Central memory CD4-positive, alpha-beta T cell (primary cell): ENCODE measurements at regions not wholly inside any gene's neighbourhood (a gene's known extent, or its start where the extent isn't known, plus 50 kb on each side); places are given as distances from the start of the nearest gene placed in this dataset.
A peak's percentile ranks its signal among the peaks of the same experiment; 100 is the strongest.

Experiments
- DNase-seq: peaks from one replicate; pipeline ENCODE4 v3.0.0; 2022

- DNase-seq = no peak
Observed at GRCh38 chr2:94939349-94939748, 68.1 kb downstream of the TEKT4 start.

- DNase-seq = no peak
Observed at GRCh38 chr2:94947097-94948016, 76.1 kb downstream of the TEKT4 start.

- no peak for DNase-seq
Observed at GRCh38 chr2:94955702-94956101, 69.8 kb upstream of the MAL start.

- peak; percentile 5 for DNase-seq
Observed at GRCh38 chr2:94956797-94957391, 68.6 kb upstream of the MAL start.

- DNase-seq = no peak
Observed at GRCh38 chr2:94958245-94958644, 67.3 kb upstream of the MAL start.

DNA sequence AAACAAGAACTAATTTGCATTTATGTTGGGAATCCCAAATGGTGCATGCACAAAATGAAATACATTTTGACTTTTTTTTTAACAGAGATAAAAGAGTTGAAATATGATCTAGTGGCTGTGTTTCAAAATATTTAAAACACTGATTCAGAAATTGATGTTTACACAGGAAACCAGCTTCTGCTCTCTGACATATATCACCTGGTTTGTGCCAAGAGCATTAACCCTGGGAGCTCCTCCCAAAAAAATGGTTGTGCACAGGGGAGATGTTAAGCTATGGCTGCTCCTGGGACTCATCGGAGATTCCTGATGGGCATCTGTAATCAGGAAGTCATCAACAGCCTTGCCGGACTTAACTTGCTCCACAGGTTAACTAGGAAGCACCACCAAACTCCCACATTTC is 65.2 kb upstream of the MAL start:
- DNase-seq = no peak

DNA sequence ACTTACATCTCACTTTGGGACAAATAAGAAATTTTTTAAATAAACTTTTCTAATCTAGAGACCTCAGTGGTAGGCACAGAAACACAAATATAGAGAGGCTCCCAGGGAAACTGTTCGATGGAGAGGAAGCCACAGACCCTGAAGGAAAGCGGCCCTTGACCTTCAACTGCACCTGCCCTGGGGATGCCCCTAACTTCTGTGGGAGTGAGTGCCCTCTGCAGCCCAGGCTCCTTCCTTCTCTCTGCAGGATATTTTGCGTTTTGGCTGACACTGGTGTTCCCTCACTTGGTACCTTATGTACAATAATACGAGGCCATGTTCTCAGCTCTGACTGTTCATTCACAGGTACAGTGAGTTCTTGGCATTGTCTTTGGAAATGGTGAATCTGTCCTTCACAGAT is 64.8 kb upstream of the MAL start:
- DNase-seq = no peak

- no peak for DNase-seq
Observed at GRCh38 chr2:94964193-94964592, 61.3 kb upstream of the MAL start.

- DNase-seq = no peak
Observed at GRCh38 chr2:94966689-94967088, 58.8 kb upstream of the MAL start.

- DNase-seq = no peak
Observed at GRCh38 chr2:94970353-94970752, 55.2 kb upstream of the MAL start.
